OCI-LY3 (cell line): ENCODE measurements at regions not wholly inside any gene's neighbourhood (a gene's known extent, or its start where the extent isn't known, plus 50 kb on each side); places are given as distances from the start of the nearest gene placed in this dataset.

Experiments
- H2AFZ ChIP-seq: fragments of 200-600, 300-600 bp; shearing (Covaris generic); 2 replicates; pipeline ENCODE4 v1.6.0; 2014; ENCODE audit warnings: antibody characterized with exemption, low read depth, low read length
- H3K27ac ChIP-seq: fragments of 200-600, 300-600 bp; sonication (generic); 2 replicates; pipeline ENCODE4 v1.5.1; 2014; ENCODE audit warnings: mild to moderate bottlenecking, low read length, moderate library complexity, mixed read lengths
- H3K27me3 ChIP-seq: fragments of 200-600, 300-600 bp; sonication (generic); 2 replicates; pipeline ENCODE4 v1.6.1; 2014; ENCODE audit warnings: low read depth, low read length, mixed read lengths
- H3K36me3 ChIP-seq: fragments of 200-600, 300-600 bp; sonication (generic); replicated peaks from 2 replicates; pipeline ENCODE3; 2014; ENCODE audit warnings: low read depth, low read length, mixed read lengths
- H3K4me1 ChIP-seq: fragments of 300-600, 200-600 bp; sonication (generic); 2 replicates; pipeline ENCODE4 v1.6.1; 2014; ENCODE audit warnings: low read length, mixed read lengths
- H3K4me2 ChIP-seq: fragments of 200-600, 300-600 bp; sonication (generic); 2 replicates; pipeline ENCODE4 v1.6.1; 2014; ENCODE audit warnings: low read length, mixed read lengths
- H3K4me3 ChIP-seq: fragments of 300-600, 200-600 bp; sonication (generic); 2 replicates; pipeline ENCODE4 v1.5.1; 2014; ENCODE audit warnings: antibody characterized with exemption, mild to moderate bottlenecking, low read length, moderate library complexity
- H3K79me2 ChIP-seq: fragments of 300-600, 200-600 bp; shearing (Covaris generic); 2 replicates; pipeline ENCODE4 v1.6.1; 2014; ENCODE audit warnings: mild to moderate bottlenecking, low read length, mixed read lengths
- H3K9ac ChIP-seq: fragments of 300-600, 200-600 bp; shearing (Covaris generic); 2 replicates; pipeline ENCODE4 v1.6.0; 2014; ENCODE audit warnings: mild to moderate bottlenecking, low read length, moderate library complexity
- H3K9me3 ChIP-seq: fragments of 200-600, 300-600 bp; shearing (Covaris generic); 2 replicates; pipeline ENCODE4 v1.6.1; 2014; ENCODE audit warnings: low read length, mixed read lengths; ENCODE audit not compliant: insufficient read depth
- H4K20me1 ChIP-seq: fragments of 200-600, 300-600 bp; sonication (generic); 2 replicates; pipeline ENCODE4 v1.6.1; 2016; ENCODE audit warnings: low read length, mixed read lengths; ENCODE audit not compliant: insufficient read depth
- CTCF ChIP-seq: fragments of 200-600, 300-600 bp; sonication (generic); IDR thresholded peaks from 2 replicates; pipeline ENCODE4 v1.5.1; 2014; ENCODE audit warnings: antibody characterized with exemption, low read length, low read depth
- EZH2phosphoT487 ChIP-seq: fragments of 200-600 bp; shearing (Covaris generic); IDR thresholded peaks from 2 replicates; pipeline ENCODE4 v1.6.1; 2018; ENCODE audit warnings: antibody characterized with exemption, mixed run types, low read depth

- Histone ChIP-seq H3K9ac (no peak overlapping the region), H2AFZ (no peak overlapping the region), H3K4me3 (no peak overlapping the region)
Observed at GRCh38 chr2:80737047-80737446, 432.5 kb upstream of the LRRTM1 start.

GRCh38 chr2:80725001-80725400 is 420.4 kb upstream of the LRRTM1 start:
- no peak for TF ChIP-seq EZH2phosphoT487
- no peak for TF ChIP-seq CTCF
- Histone ChIP-seq H3K27ac (no peak overlapping the region), H3K36me3 (no peaks in the 10 kb centered on the region)

More at GRCh38 chr2:80737047-80737446, 432.5 kb upstream of the LRRTM1 start:
- H3K27me3 ChIP-seq, result no peaks in the 10 kb centered on the region
- no peak overlapping the region for H3K4me2 ChIP-seq
- no peaks in the 10 kb centered on the region for H3K4me1 ChIP-seq
- no peaks in the 10 kb centered on the region for H4K20me1 ChIP-seq
- peaks cover 4% of the 10 kb centered on the region; the same call in 1 of the 2 replicates for H3K9me3 ChIP-seq
- no peaks in the 10 kb centered on the region for H3K79me2 ChIP-seq
- TF ChIP-seq EZH2phosphoT487, result no peak
- no peak for TF ChIP-seq CTCF
- no peaks in the 10 kb centered on the region for H3K36me3 ChIP-seq
- no peak overlapping the region for H3K27ac ChIP-seq

GRCh38 chr2:80722803-80723202 is 418.3 kb upstream of the LRRTM1 start:
- H4K20me1 ChIP-seq, result no peaks in the 10 kb centered on the region

More at GRCh38 chr2:80725001-80725400, 420.4 kb upstream of the LRRTM1 start:
- H4K20me1 ChIP-seq, result no peaks in the 10 kb centered on the region
- H3K79me2 ChIP-seq, result no peaks in the 10 kb centered on the region
- H3K4me2 ChIP-seq, result no peak overlapping the region
- H3K4me1 ChIP-seq, result no peaks in the 10 kb centered on the region
- H2AFZ ChIP-seq, result no peak overlapping the region
- H3K9ac ChIP-seq, result no peak overlapping the region
- H3K9me3 ChIP-seq, result no peaks in the 10 kb centered on the region
- no peak overlapping the region for H3K4me3 ChIP-seq
- no peaks in the 10 kb centered on the region for H3K27me3 ChIP-seq

GRCh38 chr2:80719607-80720006 is 415.1 kb upstream of the LRRTM1 start:
- H3K9me3 ChIP-seq, result no peaks in the 10 kb centered on the region
- H2AFZ ChIP-seq, result no peak overlapping the region
- no peaks in the 10 kb centered on the region for H3K79me2 ChIP-seq
- no peaks in the 10 kb centered on the region for H3K4me1 ChIP-seq
- no peak overlapping the region for H3K4me3 ChIP-seq
- H3K36me3 ChIP-seq, result no peaks in the 10 kb centered on the region
- H3K4me2 ChIP-seq, result no peak overlapping the region
- no peak overlapping the region for H3K27ac ChIP-seq
- H3K27me3 ChIP-seq, result no peaks in the 10 kb centered on the region
- H4K20me1 ChIP-seq, result no peaks in the 10 kb centered on the region
- TF ChIP-seq CTCF (no peak), EZH2phosphoT487 (no peak)
- no peak overlapping the region for H3K9ac ChIP-seq

More at GRCh38 chr2:80722803-80723202, 418.3 kb upstream of the LRRTM1 start:
- Histone ChIP-seq H2AFZ (no peak overlapping the region), H3K9ac (no peak overlapping the region), H3K9me3 (no peaks in the 10 kb centered on the region), H3K27ac (no peak overlapping the region), H3K27me3 (no peaks in the 10 kb centered on the region), H3K4me1 (no peaks in the 10 kb centered on the region), H3K4me2 (no peak overlapping the region), H3K4me3 (no peak overlapping the region), H3K79me2 (no peaks in the 10 kb centered on the region), H3K36me3 (no peaks in the 10 kb centered on the region)
- no peak for TF ChIP-seq EZH2phosphoT487
- TF ChIP-seq CTCF, result no peak
